Fibroblast of skin of abdomen (primary cell): ENCODE measurements at regions not wholly inside any gene's neighbourhood (a gene's known extent, or its start where the extent isn't known, plus 50 kb on each side); places are given as distances from the start of the nearest gene placed in this dataset.
"Not testable (repeated sequence)": the region's sequence is repeated elsewhere in the genome, so short reads cannot be mapped to it uniquely, and the experiment has no call there.

Experiments used
- DNase-seq: peaks from one replicate; pipeline ENCODE4 v3.0.0-alpha.2; 2013

GRCh38 chr1:273772-274171 lies 177.7 kb downstream of the OR4F29 start:
- not testable (repeated sequence) for DNase-seq

GRCh38 chr1:267815-268214 lies 183.7 kb downstream of the OR4F29 start:
- peak; percentile 27 for DNase-seq
